GM21447 (cell line): ENCODE measurements at regions not wholly inside any gene's neighbourhood (a gene's known extent, or its start where the extent isn't known, plus 50 kb on each side); places are given as distances from the start of the nearest gene placed in this dataset.

ENCODE experiments used
- ATAC-seq: cut with Tn5 transposase; IDR thresholded peaks from one replicate; pipeline ENCODE4 v1.9.1; 2021; ENCODE audit not compliant: unreplicated experiment

DNA sequence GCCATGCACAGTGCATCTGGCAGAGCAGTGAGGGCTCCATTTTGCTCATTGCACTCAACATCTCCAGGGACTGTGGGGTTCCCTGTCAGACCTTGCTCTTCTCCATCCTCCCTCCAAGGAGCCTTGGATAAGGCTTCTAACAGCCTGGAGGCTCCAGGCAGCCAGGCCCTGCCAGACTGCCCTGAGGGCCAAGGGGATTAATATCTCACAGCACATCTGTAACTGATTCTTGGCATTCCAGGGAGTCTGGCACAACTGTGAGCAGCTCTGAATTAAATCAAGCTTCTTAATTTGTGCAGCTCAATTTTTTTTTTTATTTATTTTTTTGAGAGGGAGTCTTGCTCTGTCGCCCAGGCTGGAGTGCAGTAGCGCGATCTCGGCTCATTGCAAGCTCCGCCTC is 224.5 kb upstream of the PGRMC2 start:
- no peak for ATAC-seq

DNA sequence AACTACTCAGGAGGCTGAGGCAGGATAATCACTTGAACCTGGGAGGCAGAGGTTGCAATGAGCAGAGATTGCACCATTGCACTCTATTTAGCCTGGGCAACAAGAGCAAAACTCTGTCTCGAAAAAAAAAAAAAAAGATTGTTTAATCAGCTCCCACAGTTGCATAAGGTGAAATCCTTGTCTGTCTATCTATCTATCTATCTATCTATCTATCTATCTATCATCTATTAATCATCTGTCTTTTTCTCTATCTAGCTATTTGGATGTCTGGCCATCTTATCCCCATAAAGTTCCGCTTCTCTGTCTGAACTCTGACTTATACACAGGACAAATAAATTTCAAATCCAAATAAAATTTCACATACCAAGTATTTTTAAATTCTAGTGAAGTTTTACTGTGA is 223.2 kb upstream of the PGRMC2 start:
- ATAC-seq = no peak

- no peak for ATAC-seq
Measured at GRCh38 chr4:128502818-128503527, 215.4 kb upstream of the PGRMC2 start.

GRCh38 chr4:128501239-128501638 is 213.6 kb upstream of the PGRMC2 start:
- ATAC-seq = no peak

- ATAC-seq = no peak
Measured at GRCh38 chr4:128488055-128488705, 200.6 kb upstream of the PGRMC2 start.

- no peak for ATAC-seq
Measured at GRCh38 chr4:128484896-128485295, 197.3 kb upstream of the PGRMC2 start.

DNA sequence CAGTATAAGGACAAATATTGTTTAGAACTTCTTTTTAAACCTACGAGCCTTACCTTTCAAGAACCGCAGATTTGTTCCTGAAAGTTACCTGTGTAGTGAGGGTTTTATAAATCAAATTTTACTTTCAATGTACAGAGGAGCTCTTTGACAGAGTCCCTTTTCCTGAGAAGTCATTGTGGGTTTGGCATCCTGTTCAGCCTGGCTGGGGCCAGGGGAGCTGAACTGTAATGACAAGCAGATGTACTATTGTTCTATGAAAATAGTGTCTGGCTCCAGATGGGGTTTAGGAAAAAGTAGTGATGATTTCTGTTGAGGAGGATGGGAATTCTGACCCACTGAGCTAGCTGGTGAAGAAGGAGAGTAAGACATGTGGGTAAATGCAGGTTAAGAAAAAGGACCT is 196.2 kb upstream of the PGRMC2 start:
- no peak for ATAC-seq

DNA sequence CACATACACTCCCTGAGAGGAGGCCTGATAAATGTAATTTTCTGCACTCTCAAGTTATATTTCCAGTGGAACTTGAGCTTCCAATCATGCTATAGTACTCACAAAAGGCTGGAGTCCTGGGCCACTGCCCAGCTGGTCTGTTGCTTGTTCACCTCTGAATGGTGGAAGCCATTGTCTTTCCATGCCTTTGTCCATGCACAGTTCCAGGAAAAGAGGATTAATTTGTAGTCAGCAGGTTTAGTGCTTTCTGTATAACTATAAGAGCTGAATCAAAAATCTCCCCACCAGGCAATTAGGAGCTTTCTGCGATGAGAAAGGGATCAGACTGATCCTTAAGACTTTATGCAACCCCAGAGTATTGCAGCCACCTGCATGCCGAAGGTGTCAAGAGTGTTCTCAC is 195.4 kb upstream of the PGRMC2 start:
- no peak for ATAC-seq

DNA sequence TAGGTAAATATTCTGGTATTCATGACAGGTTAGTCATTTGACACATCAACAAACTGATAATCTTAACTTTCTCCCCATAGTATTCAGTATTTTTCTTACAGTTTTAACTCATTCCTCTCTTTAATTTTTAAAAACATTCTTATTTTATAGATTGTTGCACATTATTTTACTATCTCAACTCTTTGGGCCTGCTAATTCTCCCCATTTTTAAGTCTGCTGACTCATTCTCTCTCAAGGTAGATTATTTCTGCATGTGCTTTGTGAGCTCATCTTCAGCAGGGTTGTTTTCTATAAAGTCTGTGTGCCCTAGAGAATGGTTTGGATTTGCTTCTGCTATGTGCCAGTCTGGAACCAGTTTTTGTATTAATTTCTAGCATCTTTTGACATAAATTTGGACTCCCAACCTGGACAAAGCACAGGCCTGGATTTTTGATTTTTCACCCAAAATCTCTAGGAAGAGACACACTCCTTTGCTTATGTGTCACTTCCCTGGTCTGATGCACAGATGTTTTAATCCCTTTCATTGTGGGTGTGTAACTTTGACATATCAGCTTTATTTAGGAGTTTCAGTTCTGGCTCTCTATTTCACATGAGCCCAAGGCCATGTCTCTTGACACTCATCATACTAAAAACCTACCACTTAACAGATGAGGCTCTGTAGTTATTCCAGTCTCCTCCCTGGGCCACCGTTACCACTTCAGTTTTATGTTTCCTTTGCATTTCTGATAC is 194.3 kb upstream of the PGRMC2 start:
- no peak for ATAC-seq

- ATAC-seq = no peak
Measured at GRCh38 chr4:128480945-128481344, 193.3 kb upstream of the PGRMC2 start.

DNA sequence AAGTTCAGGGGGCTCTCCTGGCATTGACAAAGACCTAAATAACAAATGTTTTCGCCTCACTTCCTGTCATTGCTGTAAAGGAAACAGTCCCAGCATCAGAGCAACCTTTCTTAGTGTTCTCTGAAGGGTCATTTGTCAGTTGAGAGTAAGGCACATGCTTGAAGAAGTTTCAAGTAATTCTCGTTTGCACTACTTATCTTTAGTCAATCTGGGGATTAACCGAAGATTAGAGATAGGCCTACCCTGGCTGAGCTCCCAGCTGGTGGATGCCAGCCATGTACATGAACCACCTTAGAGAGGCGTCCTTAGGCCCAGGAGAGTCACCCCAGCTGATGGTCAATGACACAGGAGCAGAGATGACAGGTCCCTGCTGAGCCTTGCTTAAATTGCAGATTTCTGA is 189.9 kb upstream of the PGRMC2 start:
- ATAC-seq = no peak

- ATAC-seq = no peak
Measured at GRCh38 chr4:128475597-128475996, 188.0 kb upstream of the PGRMC2 start.

DNA sequence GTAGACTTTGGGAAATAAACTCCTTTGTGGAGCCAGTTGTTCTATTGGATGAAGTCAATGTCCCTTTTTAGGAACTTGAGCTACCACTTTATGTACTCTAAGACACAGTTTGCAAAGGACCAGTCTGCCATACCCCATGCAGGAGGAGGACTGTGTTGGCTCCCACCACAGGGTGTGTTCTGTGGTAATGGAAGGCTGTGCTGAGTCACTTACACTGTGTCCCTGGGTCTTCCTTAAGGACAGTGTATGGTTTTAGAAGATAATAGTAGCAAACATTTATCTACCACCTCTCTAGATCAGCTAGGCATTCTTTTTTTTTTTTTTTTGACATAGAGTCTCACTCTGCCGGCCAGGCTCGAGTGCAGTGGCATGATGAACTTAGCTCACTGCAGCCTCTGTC is 184.0 kb upstream of the PGRMC2 start:
- no peak for ATAC-seq

- ATAC-seq = no peak
Measured at GRCh38 chr4:128470492-128471053, 183.0 kb upstream of the PGRMC2 start.

DNA sequence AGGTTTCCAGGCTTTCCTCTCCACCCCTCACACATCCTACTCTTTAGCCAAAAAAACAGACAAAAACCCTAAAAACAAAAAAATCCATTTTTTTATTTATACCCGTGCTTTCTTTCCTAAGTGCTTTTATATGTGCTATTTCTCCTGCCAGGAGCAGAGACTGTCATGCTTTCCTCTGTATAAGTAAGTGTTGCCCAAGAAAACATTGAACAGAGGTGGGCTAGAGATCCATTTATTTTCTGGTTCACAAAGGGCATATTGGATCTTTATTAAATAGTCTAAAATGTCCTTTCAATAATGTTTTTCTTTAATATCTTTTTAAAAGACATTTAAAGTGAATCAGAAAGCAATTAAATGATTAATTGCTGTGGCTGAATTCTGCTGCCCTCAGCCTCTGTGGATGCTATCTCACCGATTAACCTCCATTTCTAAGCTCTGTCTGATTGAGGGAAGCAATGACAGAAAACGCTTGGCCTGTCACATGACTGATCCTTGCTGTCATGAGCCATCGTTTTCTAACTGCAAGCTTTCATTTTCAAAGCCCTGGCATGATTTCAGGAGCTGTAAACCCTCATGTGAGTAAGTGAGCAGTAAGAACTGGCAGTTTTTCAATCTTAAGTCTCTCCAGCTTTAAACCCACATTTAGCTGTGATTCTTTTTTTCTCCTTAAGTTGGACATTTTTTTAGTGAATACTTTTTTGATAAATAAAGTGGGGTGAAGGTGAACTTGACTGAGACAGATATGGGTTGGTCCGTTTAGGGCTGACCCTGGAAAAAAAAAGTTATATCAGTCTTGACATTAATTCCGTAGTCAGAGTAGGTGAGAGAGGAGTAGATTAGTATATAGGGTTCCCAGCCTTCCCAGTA is 180.7 kb upstream of the PGRMC2 start:
- ATAC-seq = no peak

- no peak for ATAC-seq
Measured at GRCh38 chr4:128465523-128465922, 177.9 kb upstream of the PGRMC2 start.

DNA sequence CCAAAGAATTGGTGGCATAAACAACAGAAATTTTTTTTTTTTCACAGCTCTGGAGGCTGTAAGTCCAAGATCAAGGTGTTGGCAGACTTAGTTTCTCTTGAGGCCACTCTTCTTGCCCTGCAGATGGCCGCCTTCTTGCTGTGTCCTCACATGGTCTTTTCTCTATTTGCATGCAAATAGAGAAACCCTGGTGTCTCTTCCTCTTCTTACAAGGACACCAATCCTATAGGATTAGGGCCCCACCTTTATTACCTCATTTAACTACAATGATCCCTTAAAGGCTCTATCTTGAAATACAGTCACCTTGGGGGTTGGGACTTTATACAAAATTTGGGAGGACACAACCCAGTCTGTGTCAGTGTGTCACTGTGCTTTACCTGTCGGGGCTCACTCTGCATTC is 175.4 kb upstream of the PGRMC2 start:
- no peak for ATAC-seq

DNA sequence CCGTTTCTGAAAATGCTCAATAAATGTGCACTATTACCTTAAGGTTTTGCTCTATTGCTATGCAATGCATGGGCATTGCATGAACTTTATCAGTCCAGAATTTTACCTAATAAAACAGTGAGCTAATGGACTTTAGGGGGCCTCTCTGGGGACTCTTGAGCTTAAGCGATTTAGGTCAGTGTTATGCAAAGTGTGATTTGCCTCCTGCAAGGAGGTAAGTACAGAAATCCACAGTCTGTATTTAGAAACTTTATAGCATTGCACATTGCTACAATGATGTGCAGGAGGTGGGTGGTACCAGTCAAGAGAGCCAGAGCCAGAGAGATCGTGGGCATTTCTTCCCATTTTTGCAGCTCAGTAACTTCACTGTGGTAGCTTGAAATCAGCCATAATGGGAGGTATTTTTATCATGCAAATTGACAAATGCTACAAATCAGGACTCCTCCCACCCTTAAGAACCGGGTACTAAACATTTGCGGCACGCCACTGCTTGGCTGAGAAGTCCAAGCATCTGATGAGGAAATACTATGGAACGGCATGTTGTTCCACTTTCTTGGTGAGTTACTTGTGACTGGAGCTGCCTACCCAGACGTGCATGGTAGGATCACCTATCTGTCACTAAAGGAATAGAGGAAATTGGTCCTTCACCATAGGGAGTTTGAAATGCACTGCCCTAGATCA is 174.6 kb upstream of the PGRMC2 start:
- no peak for ATAC-seq

DNA sequence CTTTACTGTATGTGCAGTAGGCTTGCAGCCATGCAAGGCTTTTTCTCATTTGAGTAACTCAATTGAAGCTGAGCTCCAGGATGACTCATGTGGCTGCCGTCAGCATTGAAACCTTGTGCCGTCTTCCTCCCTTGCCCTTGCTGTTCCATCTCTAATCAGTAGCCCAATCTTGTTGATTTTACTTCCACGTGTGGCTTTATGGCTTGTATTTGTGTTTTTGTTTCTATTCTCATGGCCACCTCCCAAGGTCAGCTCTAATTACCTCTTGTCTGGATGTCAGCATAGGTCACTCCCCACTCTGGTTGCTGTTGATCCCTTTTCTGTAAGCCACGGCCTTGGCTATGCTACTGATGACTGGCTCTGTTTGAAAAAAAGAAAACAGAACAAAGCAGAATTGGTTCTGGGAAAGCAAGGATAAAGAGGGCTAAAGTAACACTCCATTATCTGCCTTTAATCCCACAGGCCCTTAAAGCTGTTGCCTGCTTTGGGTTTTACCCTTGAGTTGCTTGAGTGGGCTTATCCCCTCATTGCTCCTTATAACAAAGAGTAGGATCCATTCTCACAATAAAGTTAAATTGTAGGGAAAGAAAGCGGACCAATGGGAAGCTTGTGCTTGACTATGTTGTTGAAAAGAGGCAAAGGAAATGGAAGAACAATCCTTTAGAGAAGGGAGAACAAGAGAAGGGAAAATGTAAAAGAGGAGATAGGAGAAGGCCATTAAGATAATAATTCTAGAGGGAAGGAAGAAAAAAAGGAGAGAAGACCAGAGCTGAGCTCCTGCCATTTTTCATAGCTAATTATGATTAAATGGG is 173.9 kb upstream of the PGRMC2 start:
- no peak for ATAC-seq

GRCh38 chr4:128459547-128459946 is 171.9 kb upstream of the PGRMC2 start:
- ATAC-seq = no peak
